HUES64 (cell line): ENCODE measurements at regions not wholly inside any gene's neighbourhood (a gene's known extent, or its start where the extent isn't known, plus 50 kb on each side); places are given as distances from the start of the nearest gene placed in this dataset.

Source experiments
- H3K27ac ChIP-seq: 2 replicates; pipeline ENCODE4 v1.7.0; 2013; ENCODE audit warnings: low read depth, low read length, inconsistent platforms
- H3K27me3 ChIP-seq: 2 replicates; pipeline ENCODE4 v1.6.1; 2013; ENCODE audit warnings: mild to moderate bottlenecking, low read length; ENCODE audit not compliant: insufficient read depth
- H3K36me3 ChIP-seq: 2 replicates; pipeline ENCODE4 v1.6.1; 2013; ENCODE audit warnings: mild to moderate bottlenecking, low read length; ENCODE audit not compliant: insufficient read depth
- H3K4me1 ChIP-seq: 2 replicates; pipeline ENCODE4 v1.6.1; 2013; ENCODE audit warnings: mild to moderate bottlenecking, low read length, moderate library complexity; ENCODE audit not compliant: insufficient read depth
- H3K4me3 ChIP-seq: 2 replicates; pipeline ENCODE4 v1.5.1; 2013; ENCODE audit warnings: mild to moderate bottlenecking, low read length, moderate library complexity
- H3K9ac ChIP-seq: 2 replicates; pipeline ENCODE4 v1.6.1; 2013; ENCODE audit warnings: mild to moderate bottlenecking, low read depth, low read length
- H3K9me3 ChIP-seq: 2 replicates; pipeline ENCODE4 v1.6.1; 2013; ENCODE audit warnings: low read depth, low read length; ENCODE audit not compliant: insufficient read depth
- WGBS: fragments of 150-250, 120-280 bp; methylation state at CpG from one replicate; pipeline ENCODE4 v1.1.7; 2013; ENCODE audit warnings: missing lambda C conversion rate; 5-methylcytosine and 5-hydroxymethylcytosine counted together

- 100% methylated on average over 2 of the region's 2 CpGs for WGBS
- Histone ChIP-seq H3K9me3 (0 out of 2 replicates have a peak, but pooled peaks cover 5% of the 10 kb centered on the region), H3K27me3 (no peaks in the 10 kb centered on the region), H3K9ac (no peak overlapping the region), H3K4me3 (no peak overlapping the region), H3K36me3 (no peaks in the 10 kb centered on the region), H3K4me1 (peaks cover 15% of the 10 kb centered on the region; the same call in 1 of the 2 replicates), H3K27ac (no peak overlapping the region)
Observed at GRCh38 chr18:25725501-25725900, 364.9 kb downstream of the SS18 start.

GRCh38 chr18:25724997-25725396 is 365.4 kb downstream of the SS18 start:
- 0 out of 2 replicates have a peak, but pooled peaks cover 2% of the 10 kb centered on the region for H3K9me3 ChIP-seq
- 94% methylated on average over 4 of the region's 4 CpGs for WGBS

GRCh38 chr18:25724121-25724520 is 366.3 kb downstream of the SS18 start:
- H3K4me1 ChIP-seq, result peaks cover 7% of the 10 kb centered on the region; the same call in 1 of the 2 replicates
- no peak overlapping the region for H3K9ac ChIP-seq
- H3K4me3 ChIP-seq, result no peak overlapping the region
- no peaks in the 10 kb centered on the region for H3K27me3 ChIP-seq
- no peak overlapping the region for H3K27ac ChIP-seq
- no peaks in the 10 kb centered on the region for H3K9me3 ChIP-seq
- H3K36me3 ChIP-seq, result no peaks in the 10 kb centered on the region
- WGBS, result 92% methylated on average over 2 of the region's 2 CpGs

More at GRCh38 chr18:25724997-25725396, 365.4 kb downstream of the SS18 start:
- Histone ChIP-seq H3K9ac (no peak overlapping the region), H3K4me1 (peaks cover 15% of the 10 kb centered on the region; the same call in 1 of the 2 replicates), H3K27ac (no peak overlapping the region), H3K36me3 (no peaks in the 10 kb centered on the region), H3K27me3 (no peaks in the 10 kb centered on the region), H3K4me3 (no peak overlapping the region)

GRCh38 chr18:25713103-25713502 is 361.1 kb upstream of the ZNF521 start:
- no peak overlapping the region for H3K27ac ChIP-seq
- no peak overlapping the region for H3K4me3 ChIP-seq
- 90% methylated on average over 4 of the region's 4 CpGs for WGBS
- no peaks in the 10 kb centered on the region for H3K27me3 ChIP-seq
- no peaks in the 10 kb centered on the region; the same call in 1 of the 2 replicates for H3K4me1 ChIP-seq
- H3K9ac ChIP-seq, result no peak overlapping the region
- H3K9me3 ChIP-seq, result peaks cover 19% of the 10 kb centered on the region
- no peaks in the 10 kb centered on the region for H3K36me3 ChIP-seq

DNA sequence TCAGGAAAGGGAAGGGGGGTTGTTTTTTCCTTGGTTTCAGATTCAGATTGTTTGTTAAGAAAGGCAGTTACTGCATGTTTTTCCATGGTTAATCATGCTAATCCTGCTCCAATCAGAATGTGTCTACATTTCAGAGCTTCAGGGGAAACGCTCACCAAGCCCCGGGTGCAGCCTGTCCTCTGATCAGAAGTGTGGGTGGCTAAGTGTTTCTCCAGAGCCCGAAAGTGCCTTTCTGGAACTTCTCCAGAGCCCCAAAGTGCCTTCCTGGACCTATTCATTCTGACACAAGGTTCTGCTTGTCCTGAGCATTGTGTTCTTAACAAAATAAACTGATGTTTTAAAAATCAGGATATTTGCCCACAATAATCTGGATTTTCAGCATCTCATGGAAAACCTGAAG is 359.0 kb upstream of the ZNF521 start:
- H3K9ac ChIP-seq, result no peak overlapping the region
- 96% methylated on average over 3 of the region's 3 CpGs for WGBS

GRCh38 chr18:25705650-25706049 is 353.7 kb upstream of the ZNF521 start:
- 100% methylated on average over 1 of the region's 2 CpGs for WGBS
- no peaks in the 10 kb centered on the region for H3K36me3 ChIP-seq
- H3K4me3 ChIP-seq, result no peak overlapping the region
- H3K4me1 ChIP-seq, result peaks cover 8% of the 10 kb centered on the region
- no peaks in the 10 kb centered on the region for H3K27me3 ChIP-seq
- H3K9me3 ChIP-seq, result no peaks in the 10 kb centered on the region
- H3K27ac ChIP-seq, result no peak overlapping the region
- no peak overlapping the region for H3K9ac ChIP-seq

More for the DNA sequence above, 359.0 kb upstream of the ZNF521 start:
- Histone ChIP-seq H3K4me1 (peaks cover 8% of the 10 kb centered on the region), H3K4me3 (no peak overlapping the region), H3K27me3 (no peaks in the 10 kb centered on the region), H3K27ac (no peak overlapping the region), H3K9me3 (peaks cover 14% of the 10 kb centered on the region), H3K36me3 (no peaks in the 10 kb centered on the region)

DNA sequence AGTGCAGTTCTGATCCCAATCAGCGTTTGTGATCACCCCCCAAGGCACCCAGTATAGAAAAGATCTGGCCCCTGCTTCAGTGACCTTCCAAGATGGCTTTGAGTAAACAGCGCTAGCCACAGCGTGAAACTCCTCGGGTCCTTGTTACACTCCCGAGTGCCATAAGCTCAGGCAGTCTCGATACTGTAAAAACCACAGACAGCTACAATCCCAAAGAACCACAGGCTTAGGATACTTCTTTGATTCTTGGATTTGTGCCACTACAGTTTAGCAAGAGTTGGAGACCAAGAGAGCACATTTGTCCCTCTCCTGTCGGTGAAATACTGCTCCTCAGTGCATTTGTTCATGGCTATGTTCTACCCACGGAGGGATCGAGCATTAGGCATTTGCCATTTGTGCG is 352.5 kb upstream of the ZNF521 start:
- no peaks in the 10 kb centered on the region for H3K27me3 ChIP-seq
- H3K4me3 ChIP-seq, result no peak overlapping the region
- peaks cover 8% of the 10 kb centered on the region for H3K4me1 ChIP-seq
- H3K9ac ChIP-seq, result no peak overlapping the region
- H3K9me3 ChIP-seq, result no peaks in the 10 kb centered on the region
- 93% methylated on average over 10 of the region's 10 CpGs for WGBS
- H3K36me3 ChIP-seq, result no peaks in the 10 kb centered on the region
- H3K27ac ChIP-seq, result no peak overlapping the region

DNA sequence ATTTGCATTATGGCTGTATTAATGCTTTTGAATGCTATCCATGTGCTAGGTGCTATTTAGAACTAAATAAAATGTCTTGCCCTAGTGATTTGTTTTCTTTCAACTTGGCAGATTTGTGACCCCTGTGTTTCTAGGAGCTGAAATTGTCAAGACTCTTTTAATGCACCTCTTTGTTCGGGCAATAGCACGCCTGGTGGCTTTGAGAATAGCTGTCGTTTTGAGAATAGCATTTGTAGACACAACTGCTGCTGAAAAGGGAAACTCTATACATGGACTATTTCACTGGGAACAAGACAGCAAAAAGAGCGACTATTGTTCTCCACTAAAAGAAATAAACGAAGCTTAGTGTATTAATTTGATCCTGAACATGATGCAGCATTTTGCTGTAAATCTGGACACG is 352.1 kb upstream of the ZNF521 start:
- no peaks in the 10 kb centered on the region for H3K9me3 ChIP-seq
- peaks cover 8% of the 10 kb centered on the region for H3K4me1 ChIP-seq
- H3K4me3 ChIP-seq, result no peak overlapping the region
- WGBS, result 93% methylated on average over 6 of the region's 6 CpGs
- no peaks in the 10 kb centered on the region for H3K36me3 ChIP-seq
- H3K9ac ChIP-seq, result no peak overlapping the region
- no peaks in the 10 kb centered on the region for H3K27me3 ChIP-seq
- no peak overlapping the region for H3K27ac ChIP-seq

DNA sequence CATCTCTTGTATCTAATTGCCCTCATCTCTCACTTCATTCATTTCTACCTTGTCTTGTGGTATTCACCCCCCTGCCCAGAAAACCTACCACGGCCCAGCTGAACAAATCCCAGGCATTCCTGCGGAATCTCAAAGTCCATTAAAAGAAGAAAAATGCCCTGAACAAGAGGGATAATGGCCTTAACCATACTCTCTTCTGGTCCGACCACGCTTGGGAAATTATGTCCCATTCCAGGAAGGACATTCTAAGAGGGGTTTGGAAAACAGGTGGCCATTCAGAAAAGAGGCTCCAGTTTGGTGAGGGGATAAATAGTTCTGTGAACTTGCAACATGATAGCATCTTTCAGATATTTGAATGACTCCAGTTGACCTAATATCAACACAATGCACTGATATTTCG is 349.9 kb upstream of the ZNF521 start:
- no peaks in the 10 kb centered on the region for H3K27me3 ChIP-seq
- WGBS, result 91% methylated on average over 5 of the region's 5 CpGs
- peaks cover 7% of the 10 kb centered on the region for H3K4me1 ChIP-seq
- H3K9me3 ChIP-seq, result no peaks in the 10 kb centered on the region
- no peak overlapping the region for H3K9ac ChIP-seq
- H3K4me3 ChIP-seq, result no peak overlapping the region
- no peak overlapping the region for H3K27ac ChIP-seq
- H3K36me3 ChIP-seq, result no peaks in the 10 kb centered on the region

DNA sequence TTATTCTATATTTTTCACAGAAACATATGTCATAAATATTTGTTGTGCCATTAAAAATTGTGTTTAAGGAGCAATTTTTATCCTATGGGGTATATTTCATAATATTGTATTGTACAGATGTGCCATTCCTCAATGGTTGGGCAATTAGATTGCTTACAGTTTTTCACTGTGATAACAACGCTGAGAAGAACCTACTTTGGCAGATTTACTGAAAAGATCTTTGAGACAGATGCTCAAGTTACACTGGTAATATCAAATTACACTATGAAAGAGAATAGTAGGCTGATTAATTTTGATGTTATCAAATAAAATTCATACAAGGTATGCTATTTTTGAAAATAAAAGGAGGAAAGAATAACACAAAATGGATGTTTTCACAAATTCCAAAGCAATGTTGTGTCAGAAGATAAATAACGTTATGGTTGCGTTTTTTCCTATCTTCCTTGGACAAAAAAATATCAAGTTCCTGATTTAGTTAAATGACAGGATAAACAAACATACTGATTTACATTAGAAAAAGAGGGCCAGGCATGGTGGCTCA is 335.1 kb upstream of the ZNF521 start:
- Histone ChIP-seq H3K9me3 (no peaks in the 10 kb centered on the region), H3K4me3 (no peak overlapping the region), H3K4me1 (no peaks in the 10 kb centered on the region), H3K27ac (no peak overlapping the region), H3K27me3 (no peaks in the 10 kb centered on the region), H3K36me3 (no peaks in the 10 kb centered on the region), H3K9ac (no peak overlapping the region)
- 93% methylated on average over 3 of the region's 3 CpGs for WGBS

- Histone ChIP-seq H3K4me3 (no peak overlapping the region), H3K27me3 (no peaks in the 10 kb centered on the region), H3K27ac (no peak overlapping the region), H3K9me3 (no peaks in the 10 kb centered on the region), H3K9ac (no peak overlapping the region), H3K4me1 (peaks cover 3% of the 10 kb centered on the region; the same call in 1 of the 2 replicates), H3K36me3 (no peaks in the 10 kb centered on the region)
- 78% methylated on average over 4 of the region's 4 CpGs for WGBS
Observed at GRCh38 chr18:25685088-25685487, 333.1 kb upstream of the ZNF521 start.

- peaks cover 44% of the 10 kb centered on the region for H3K4me1 ChIP-seq
- no peak overlapping the region for H3K9ac ChIP-seq
- H3K36me3 ChIP-seq, result no peaks in the 10 kb centered on the region
- H3K9me3 ChIP-seq, result no peaks in the 10 kb centered on the region
- WGBS, result 52% methylated on average over 2 of the region's 2 CpGs
- no peak overlapping the region for H3K4me3 ChIP-seq
- H3K27ac ChIP-seq, result no peak overlapping the region
- no peaks in the 10 kb centered on the region for H3K27me3 ChIP-seq
Observed at GRCh38 chr18:25679491-25679890, 327.5 kb upstream of the ZNF521 start.
